Astrocyte (in vitro differentiated cells and primary cell): ENCODE measurements at regions not wholly inside any gene's neighbourhood (a gene's known extent, or its start where the extent isn't known, plus 50 kb on each side); places are given as distances from the start of the nearest gene placed in this dataset.

Source experiments
- DNase-seq: peaks from one replicate; pipeline ENCODE4 v3.0.0-alpha.2; 2010; ENCODE audit warnings: low read depth
- FAIRE-seq: peaks from 2 replicates; lab custom pipeline; 2011; peaks lifted over from hg19 to GRCh38; lab: Jason Lieb, UNC
- H2AFZ ChIP-seq: 2 replicates; pipeline ENCODE4 v1.6.0; 2012; ENCODE audit warnings: low read depth, low read length, inconsistent platforms
- H3K27ac ChIP-seq: 2 replicates; pipeline ENCODE4 v1.5.1; 2011; ENCODE audit warnings: low read depth, low read length, inconsistent platforms
- H3K27me3 ChIP-seq: 2 replicates; pipeline ENCODE4 v1.6.0; 2011; ENCODE audit warnings: low read length, inconsistent platforms; ENCODE audit not compliant: insufficient read depth
- H3K36me3 ChIP-seq: 2 replicates; pipeline ENCODE4 v1.5.1; 2011; ENCODE audit warnings: low read length, inconsistent platforms; ENCODE audit not compliant: insufficient read depth
- H3K4me1 ChIP-seq: 2 replicates; pipeline ENCODE4 v1.5.1; 2011; ENCODE audit warnings: low read length, inconsistent platforms; ENCODE audit not compliant: insufficient read depth
- H3K4me2 ChIP-seq: 2 replicates; pipeline ENCODE4 v1.6.0; 2012; ENCODE audit warnings: low read length, inconsistent platforms
- H3K4me3 ChIP-seq: 2 replicates; pipeline ENCODE4 v1.5.1; 2011; ENCODE audit warnings: low read depth, mild to moderate bottlenecking, low read length, inconsistent platforms; ENCODE audit not compliant: insufficient read depth
- H3K79me2 ChIP-seq: 2 replicates; pipeline ENCODE4 v1.6.0; 2012; ENCODE audit warnings: mild to moderate bottlenecking, low read length, inconsistent platforms; ENCODE audit not compliant: insufficient read depth
- H3K9ac ChIP-seq: 2 replicates; pipeline ENCODE4 v1.6.0; 2012; ENCODE audit warnings: mild to moderate bottlenecking, low read length, inconsistent platforms
- H3K9me3 ChIP-seq: 2 replicates; pipeline ENCODE4 v1.5.1; 2012; ENCODE audit warnings: low read depth, mild to moderate bottlenecking, low read length, inconsistent platforms; ENCODE audit not compliant: insufficient read depth
- H4K20me1 ChIP-seq: 2 replicates; pipeline ENCODE4 v1.6.0; 2012; ENCODE audit warnings: low read length, inconsistent platforms; ENCODE audit not compliant: insufficient read depth
- H3K27ac Mint-ChIP-seq: one replicate; pipeline ENCODE4 v1.8.0; 2021; ENCODE audit warnings: mild to moderate bottlenecking, mixed read lengths; ENCODE audit not compliant: unreplicated experiment
- H3K27me3 Mint-ChIP-seq: one replicate; pipeline ENCODE4 v1.8.0; 2021; ENCODE audit warnings: low read depth, mixed read lengths; ENCODE audit not compliant: unreplicated experiment
- H3K36me3 Mint-ChIP-seq: one replicate; pipeline ENCODE4 v1.8.0; 2021; ENCODE audit warnings: low read depth, mixed read lengths; ENCODE audit not compliant: unreplicated experiment
- H3K4me1 Mint-ChIP-seq: one replicate; pipeline ENCODE4 v1.8.0; 2021; ENCODE audit warnings: low read depth, mixed read lengths; ENCODE audit not compliant: unreplicated experiment
- H3K4me3 Mint-ChIP-seq: one replicate; pipeline ENCODE4 v1.8.0; 2021; ENCODE audit warnings: mild to moderate bottlenecking, moderate library complexity, mixed read lengths; ENCODE audit not compliant: unreplicated experiment
- H3K9me3 Mint-ChIP-seq: one replicate; pipeline ENCODE4 v1.8.0; 2021; ENCODE audit warnings: mild to moderate bottlenecking, mixed read lengths; ENCODE audit not compliant: unreplicated experiment
- CTCF ChIP-seq: IDR thresholded peaks from 2 replicates; pipeline ENCODE4 v1.5.1; 2011; ENCODE audit warnings: low read depth, mild to moderate bottlenecking, inconsistent platforms, low read length, moderate library complexity; ENCODE audit not compliant: insufficient read depth
- EZH2 ChIP-seq: IDR thresholded peaks from 2 replicates; pipeline ENCODE4 v1.6.1; 2012; ENCODE audit warnings: mild to moderate bottlenecking, low read length, inconsistent platforms; ENCODE audit not compliant: insufficient read depth

- Histone ChIP-seq H3K36me3 (no peaks in the 10 kb centered on the region), H4K20me1 (no peaks in the 10 kb centered on the region), H3K79me2 (no peaks in the 10 kb centered on the region), H3K4me2 (no peak overlapping the region), H3K9ac (no peak overlapping the region), H3K27me3 (no peaks in the 10 kb centered on the region), H3K27ac (no peak overlapping the region), H3K4me3 (no peak overlapping the region), H2AFZ (no peak overlapping the region), H3K9me3 (no peaks in the 10 kb centered on the region), H3K4me1 (peaks cover 18% of the 10 kb centered on the region)
- no peak overlapping the region for H3K27ac Mint-ChIP-seq
- peaks cover 25% of the 10 kb centered on the region for H3K4me1 Mint-ChIP-seq
- no peaks in the 10 kb centered on the region for H3K36me3 Mint-ChIP-seq
- peaks cover 6% of the 10 kb centered on the region for H3K9me3 Mint-ChIP-seq
- no peak overlapping the region for H3K4me3 Mint-ChIP-seq
- FAIRE-seq (no peak), DNase-seq (no peak)
- TF ChIP-seq EZH2, result no peak
- no peaks in the 10 kb centered on the region for H3K27me3 Mint-ChIP-seq
These were observed 190.7 kb upstream of the RPL34 start for GRCh38 chr4:108429662-108430061.

GRCh38 chr4:108428923-108429322, 191.5 kb upstream of the RPL34 start:
- peaks cover 14% of the 10 kb centered on the region for H3K4me1 ChIP-seq
- H3K9me3 ChIP-seq, result no peaks in the 10 kb centered on the region
- H3K9me3 Mint-ChIP-seq, result peaks cover 6% of the 10 kb centered on the region
- no peak overlapping the region for H2AFZ ChIP-seq
- H3K4me3 ChIP-seq, result no peak overlapping the region
- H3K4me2 ChIP-seq, result no peak overlapping the region
- no peaks in the 10 kb centered on the region for H3K36me3 Mint-ChIP-seq
- no peaks in the 10 kb centered on the region for H3K79me2 ChIP-seq
- no peaks in the 10 kb centered on the region for H4K20me1 ChIP-seq
- no peak overlapping the region for H3K27ac Mint-ChIP-seq
- H3K4me1 Mint-ChIP-seq, result peaks cover 24% of the 10 kb centered on the region
- no peak for DNase-seq
- no peaks in the 10 kb centered on the region for H3K36me3 ChIP-seq
- TF ChIP-seq EZH2, result no peak
- TF ChIP-seq CTCF, result no peak
- no peak overlapping the region for H3K27ac ChIP-seq
- H3K27me3 ChIP-seq, result no peaks in the 10 kb centered on the region
- H3K4me3 Mint-ChIP-seq, result no peak overlapping the region
- H3K27me3 Mint-ChIP-seq, result no peaks in the 10 kb centered on the region
- H3K9ac ChIP-seq, result no peak overlapping the region
- no peak for FAIRE-seq

- Histone ChIP-seq H3K4me1 (peaks cover 9% of the 10 kb centered on the region), H3K4me2 (no peak overlapping the region), H3K9ac (no peak overlapping the region), H3K27ac (no peak overlapping the region), H3K4me3 (no peak overlapping the region), H3K9me3 (no peaks in the 10 kb centered on the region), H3K79me2 (no peaks in the 10 kb centered on the region), H2AFZ (no peak overlapping the region), H4K20me1 (no peaks in the 10 kb centered on the region), H3K27me3 (no peaks in the 10 kb centered on the region), H3K36me3 (no peaks in the 10 kb centered on the region)
- FAIRE-seq, result no peak
- Mint-ChIP-seq H3K4me1 (peaks cover 17% of the 10 kb centered on the region), H3K27ac (no peak overlapping the region), H3K27me3 (no peaks in the 10 kb centered on the region), H3K4me3 (no peak overlapping the region), H3K9me3 (peaks cover 7% of the 10 kb centered on the region), H3K36me3 (no peaks in the 10 kb centered on the region)
- no peak for TF ChIP-seq CTCF
- no peak for TF ChIP-seq EZH2
- DNase-seq, result no peak
These were observed 192.4 kb upstream of the RPL34 start for GRCh38 chr4:108427946-108428485.
